GM12892 (cell line): ENCODE measurements at regions not wholly inside any gene's neighbourhood (a gene's known extent, or its start where the extent isn't known, plus 50 kb on each side); places are given as distances from the start of the nearest gene placed in this dataset.

ENCODE experiments used
- POLR2A ChIP-seq: IDR thresholded peaks from 2 replicates; pipeline ENCODE4 v1.6.1; 2011; ENCODE audit warnings: low read depth, low read length, control low read depth
- POLR2AphosphoS5 ChIP-seq: IDR thresholded peaks from 2 replicates; pipeline ENCODE4 v1.6.1; 2011; ENCODE audit warnings: low read depth, low read length, control low read depth

DNA sequence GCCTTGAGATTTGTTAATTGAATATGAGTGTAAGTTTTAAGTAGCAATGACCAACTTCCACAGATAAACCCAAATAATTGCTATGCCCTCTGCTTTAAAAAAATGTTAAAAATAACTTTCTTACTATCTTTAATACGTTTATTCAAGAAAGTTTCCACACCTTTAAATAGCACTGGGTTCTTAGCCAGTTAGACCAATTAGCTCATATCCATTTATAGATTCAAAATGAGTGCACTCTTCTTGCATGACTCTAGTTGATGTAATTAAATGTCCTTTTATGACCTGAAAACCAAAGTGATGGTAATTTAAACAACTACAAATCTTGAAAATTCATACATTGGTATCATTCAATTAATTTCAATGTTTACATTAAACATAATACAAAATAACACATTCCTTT lies 50.8 kb upstream of the CACNA2D1 start:
- TF ChIP-seq POLR2A (no peak), POLR2AphosphoS5 (no peak)
